NB4 (cell line): ENCODE measurements at regions not wholly inside any gene's neighbourhood (a gene's known extent, or its start where the extent isn't known, plus 50 kb on each side); places are given as distances from the start of the nearest gene placed in this dataset.
"Not testable (repeated sequence)": the region's sequence is repeated elsewhere in the genome, so short reads cannot be mapped to it uniquely, and the experiment has no call there.

ENCODE experiments used
- DNase-seq: peaks from one replicate; pipeline ENCODE4 v3.0.0; 2010; ENCODE audit warnings: low read depth
- H3K4me3 ChIP-seq: one replicate; pipeline ENCODE4 v1.5.1; 2011; ENCODE audit warnings: mild to moderate bottlenecking, low read depth, low read length, moderate library complexity
- CTCF ChIP-seq: IDR thresholded peaks from one replicate; pipeline ENCODE4 v1.5.1; 2012; ENCODE audit warnings: low read depth, low read length
- MAX ChIP-seq: IDR thresholded peaks from 2 replicates; pipeline ENCODE4 v1.6.1; 2011; ENCODE audit warnings: low read depth, low read length
- MYC ChIP-seq: IDR thresholded peaks from 2 replicates; pipeline ENCODE4 v1.6.1; 2011; ENCODE audit warnings: low read depth, low read length
- POLR2A ChIP-seq: IDR thresholded peaks from 2 replicates; pipeline ENCODE4 v1.6.1; 2011; ENCODE audit warnings: mild to moderate bottlenecking; ENCODE audit not compliant: insufficient read length; ENCODE audit errors: extremely low read depth

DNA sequence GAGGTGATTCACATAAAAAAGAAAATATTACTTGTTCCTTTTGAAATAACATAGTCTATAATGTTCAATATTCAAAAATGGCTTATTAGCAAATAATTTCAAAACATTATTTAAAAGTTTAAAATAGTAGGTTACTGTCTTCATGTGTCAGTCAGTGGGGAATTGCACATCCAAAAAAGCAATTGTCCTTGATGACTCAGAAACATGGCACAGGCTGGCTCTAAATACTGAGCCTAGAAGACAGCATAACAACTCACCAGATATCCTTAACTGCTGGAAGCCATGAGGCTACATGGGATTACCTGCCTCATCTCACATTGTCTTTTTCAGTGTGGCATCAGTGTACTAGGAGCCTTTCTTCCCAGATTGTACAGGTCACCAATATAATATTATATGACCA lies 439.5 kb upstream of the RGMB start:
- TF ChIP-seq MYC (no peak), CTCF (no peak), POLR2A (no peak), MAX (no peak)
- no peak for DNase-seq
- H3K4me3 ChIP-seq: no peak overlapping the region

DNA sequence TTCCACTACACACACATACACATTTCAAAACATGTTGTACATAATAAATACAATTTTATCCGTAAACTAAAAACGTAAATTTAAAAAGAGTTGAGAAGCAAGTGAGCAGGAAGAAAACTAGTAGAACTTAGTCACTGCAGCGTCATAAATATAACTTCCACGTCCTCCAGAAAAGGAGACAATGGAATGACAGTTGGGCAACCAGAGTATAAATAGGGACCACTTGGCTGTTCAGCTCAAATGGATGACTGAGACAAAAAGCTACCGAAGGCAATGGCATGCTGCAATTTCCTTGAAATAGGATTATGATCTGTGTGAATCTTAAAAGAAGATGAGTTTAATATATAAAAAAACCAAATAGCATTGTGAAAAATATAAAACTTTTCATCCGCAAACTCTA lies 438.5 kb upstream of the RGMB start:
- TF ChIP-seq CTCF: no peak
- TF ChIP-seq POLR2A: no peak
- TF ChIP-seq MYC: no peak
- no peak for TF ChIP-seq MAX
- H3K4me3 ChIP-seq: no peak overlapping the region
- no peak for DNase-seq

- DNase-seq: no peak
- TF ChIP-seq MAX: no peak
- no peak for TF ChIP-seq MYC
- TF ChIP-seq CTCF: no peak
- no peak for TF ChIP-seq POLR2A
- H3K4me3 ChIP-seq: no peak overlapping the region
Observed at GRCh38 chr5:98339141-98339848, 434.2 kb upstream of the RGMB start.

DNA sequence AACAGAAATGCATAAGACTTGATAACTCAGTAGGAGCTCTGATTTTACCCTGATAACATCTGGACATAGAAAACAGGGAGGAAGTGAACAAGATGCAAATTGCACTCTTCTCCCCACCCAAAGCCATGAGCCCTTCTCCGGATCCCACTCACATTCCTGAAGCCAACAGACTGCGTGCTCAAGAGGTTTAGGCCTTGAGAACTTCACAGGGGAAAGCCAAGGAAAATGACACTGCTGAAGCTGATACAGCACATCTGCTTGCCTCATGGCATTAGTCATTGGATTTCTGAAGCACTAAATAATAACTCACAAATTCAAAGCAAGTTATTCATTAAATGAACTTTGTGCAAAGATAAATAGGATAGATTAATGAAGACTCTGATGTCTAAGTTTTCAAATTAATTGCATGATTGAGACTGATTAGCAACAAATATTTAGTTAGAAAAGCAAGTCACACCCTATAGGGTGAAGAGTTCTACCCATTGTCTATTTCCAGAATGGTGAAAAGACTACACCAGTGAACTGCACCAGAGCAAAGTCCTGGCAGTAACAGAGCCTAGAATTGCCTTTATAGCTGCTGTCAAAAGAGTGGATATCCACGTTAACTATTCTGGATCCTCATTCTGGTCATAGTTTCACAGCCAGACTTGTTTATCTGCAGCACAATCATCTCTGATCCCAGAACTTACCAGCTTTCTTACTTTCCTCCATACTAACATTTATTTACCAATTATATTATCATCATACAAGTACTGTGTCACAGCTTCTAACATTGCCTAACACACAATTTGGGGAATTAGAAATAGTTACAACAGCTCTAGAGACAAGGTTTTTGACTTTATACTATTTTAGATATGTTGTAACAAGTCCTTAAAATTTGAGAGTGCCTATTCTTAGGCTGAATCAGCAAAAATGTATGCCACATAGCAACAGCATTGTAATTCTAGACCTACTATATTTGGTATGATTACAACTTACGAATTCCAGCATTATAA lies 432.1 kb upstream of the RGMB start:
- TF ChIP-seq CTCF (no peak), MAX (no peak), MYC (no peak), POLR2A (no peak)
- no peak overlapping the region for H3K4me3 ChIP-seq
- DNase-seq: no peak

GRCh38 chr5:98342958-98343660 lies 430.4 kb upstream of the RGMB start:
- not testable (repeated sequence) for DNase-seq, H3K4me3 ChIP-seq
